Duodenal mucosa (tissue), 2 donors: ENCODE measurements at regions not wholly inside any gene's neighbourhood (a gene's known extent, or its start where the extent isn't known, plus 50 kb on each side); places are given as distances from the start of the nearest gene placed in this dataset.

Source experiments
- H3K27ac ChIP-seq: one replicate; pipeline ENCODE4 v1.7.0; 2013; ENCODE audit warnings: low read depth, low read length
- H3K27me3 ChIP-seq, 2 donors: one replicate each; pipeline ENCODE4 v1.7.0; 2013; ENCODE audit warnings: low read length in 2 of 2, control low read depth in 1 of 2; ENCODE audit not compliant: insufficient read depth in 2 of 2, control insufficient read depth in 1 of 2
- H3K36me3 ChIP-seq, 2 donors: one replicate each; pipeline ENCODE4 v1.7.0; 2013; ENCODE audit warnings: low read length in 2 of 2, control low read depth in 1 of 2; ENCODE audit not compliant: insufficient read depth in 2 of 2, control insufficient read depth in 1 of 2
- H3K4me1 ChIP-seq, 2 donors: one replicate each; pipeline ENCODE4 v1.7.0; 2013; ENCODE audit warnings: low read length in 2 of 2, control low read depth in 1 of 2; ENCODE audit not compliant: insufficient read depth in 2 of 2, control insufficient read depth in 1 of 2
- H3K4me3 ChIP-seq, 2 donors: one replicate each; pipeline ENCODE4 v1.7.0; 2013; ENCODE audit warnings: low read length in 2 of 2, low read depth in 1 of 2
- H3K9ac ChIP-seq, 2 donors: one replicate each; pipeline ENCODE4 v1.7.0; 2013; ENCODE audit warnings: low read length in 2 of 2, low read depth in 1 of 2
- H3K9me3 ChIP-seq, 2 donors: one replicate each; pipeline ENCODE4 v1.7.0; 2013; ENCODE audit warnings: low read length in 2 of 2, control low read depth in 1 of 2; ENCODE audit not compliant: control insufficient read depth in 1 of 2

GRCh38 chr3:72199530-72199929, 414.6 kb upstream of the PROK2 start:
- Histone ChIP-seq H3K9ac (no peak overlapping the region), H3K4me1 (no peaks in the 10 kb centered on the region), H3K9me3 (peaks cover 0 to 6% of the 10 kb centered on the region in 2 donors), H3K4me3 (no peak overlapping the region), H3K36me3 (no peaks in the 10 kb centered on the region), H3K27ac (no peak overlapping the region), H3K27me3 (peaks cover 0 to 6% of the 10 kb centered on the region in 2 donors)

- H3K4me3 ChIP-seq: no peak overlapping the region
- no peaks in the 10 kb centered on the region for H3K27me3 ChIP-seq
- no peaks in the 10 kb centered on the region for H3K4me1 ChIP-seq
- H3K36me3 ChIP-seq: no peaks in the 10 kb centered on the region
- no peak overlapping the region for H3K27ac ChIP-seq
- peaks cover 0 to 6% of the 10 kb centered on the region in 2 donors for H3K9me3 ChIP-seq
- no peak overlapping the region for H3K9ac ChIP-seq
Observed at GRCh38 chr3:72196377-72196929, 411.5 kb upstream of the PROK2 start.

GRCh38 chr3:72195895-72196294, 410.9 kb upstream of the PROK2 start:
- Histone ChIP-seq H3K36me3 (no peaks in the 10 kb centered on the region), H3K4me1 (no peaks in the 10 kb centered on the region), H3K27me3 (no peaks in the 10 kb centered on the region), H3K4me3 (no peak overlapping the region), H3K9ac (no peak overlapping the region), H3K9me3 (peaks cover 0 to 5% of the 10 kb centered on the region in 2 donors), H3K27ac (no peak overlapping the region)

- H3K36me3 ChIP-seq: no peaks in the 10 kb centered on the region
- H3K4me3 ChIP-seq: no peak overlapping the region
- H3K4me1 ChIP-seq: no peaks in the 10 kb centered on the region
- no peaks in the 10 kb centered on the region for H3K9me3 ChIP-seq
- H3K27ac ChIP-seq: no peak overlapping the region
- H3K27me3 ChIP-seq: no peaks in the 10 kb centered on the region
- no peak overlapping the region for H3K9ac ChIP-seq
Observed at GRCh38 chr3:72194458-72194857, 409.5 kb upstream of the PROK2 start.

- Histone ChIP-seq H3K27ac (no peak overlapping the region), H3K27me3 (no peaks in the 10 kb centered on the region), H3K4me1 (no peaks in the 10 kb centered on the region), H3K9me3 (no peaks in the 10 kb centered on the region), H3K36me3 (no peaks in the 10 kb centered on the region), H3K4me3 (no peak overlapping the region), H3K9ac (no peak overlapping the region)
Observed at GRCh38 chr3:72193771-72194430, 409.0 kb upstream of the PROK2 start.

DNA sequence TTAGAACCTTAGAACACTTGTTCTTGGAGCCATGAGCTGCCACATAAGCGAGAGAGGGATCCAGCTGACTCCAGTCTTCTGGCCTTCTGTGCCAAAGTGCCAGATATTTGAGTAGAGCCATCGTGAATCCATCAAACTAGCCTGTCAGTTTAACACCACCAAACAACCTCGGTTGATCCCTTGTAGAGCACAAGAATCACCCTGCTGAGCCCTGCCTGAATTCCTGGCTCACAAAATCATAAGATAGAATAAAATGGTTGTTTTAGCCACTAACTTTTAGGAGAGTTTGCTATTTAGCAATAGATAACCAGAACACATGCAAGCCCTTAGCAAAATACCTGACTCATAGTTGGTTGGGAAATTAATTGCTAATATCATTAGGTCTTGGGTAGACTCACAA, 407.6 kb upstream of the PROK2 start:
- no peak overlapping the region for H3K4me3 ChIP-seq
- H3K27me3 ChIP-seq: no peaks in the 10 kb centered on the region
- no peaks in the 10 kb centered on the region for H3K4me1 ChIP-seq
- H3K9me3 ChIP-seq: no peaks in the 10 kb centered on the region
- no peak overlapping the region for H3K27ac ChIP-seq
- H3K36me3 ChIP-seq: no peaks in the 10 kb centered on the region
- H3K9ac ChIP-seq: no peak overlapping the region

GRCh38 chr3:72191209-72191960, 406.4 kb upstream of the PROK2 start:
- no peaks in the 10 kb centered on the region for H3K27me3 ChIP-seq
- H3K4me1 ChIP-seq: no peaks in the 10 kb centered on the region
- no peak overlapping the region for H3K27ac ChIP-seq
- H3K36me3 ChIP-seq: no peaks in the 10 kb centered on the region
- no peaks in the 10 kb centered on the region for H3K9me3 ChIP-seq
- no peak overlapping the region for H3K9ac ChIP-seq
- H3K4me3 ChIP-seq: no peak overlapping the region

GRCh38 chr3:72190050-72190449, 405.1 kb upstream of the PROK2 start:
- Histone ChIP-seq H3K9ac (no peak overlapping the region), H3K4me1 (no peaks in the 10 kb centered on the region), H3K27me3 (no peaks in the 10 kb centered on the region), H3K4me3 (no peak overlapping the region), H3K27ac (no peak overlapping the region), H3K36me3 (no peaks in the 10 kb centered on the region), H3K9me3 (no peaks in the 10 kb centered on the region)

GRCh38 chr3:72189339-72189738, 404.4 kb upstream of the PROK2 start:
- Histone ChIP-seq H3K27me3 (no peaks in the 10 kb centered on the region), H3K4me3 (no peak overlapping the region), H3K9ac (no peak overlapping the region), H3K36me3 (no peaks in the 10 kb centered on the region), H3K4me1 (no peaks in the 10 kb centered on the region), H3K9me3 (no peaks in the 10 kb centered on the region), H3K27ac (no peak overlapping the region)

GRCh38 chr3:72188536-72188935, 403.6 kb upstream of the PROK2 start:
- no peaks in the 10 kb centered on the region for H3K9me3 ChIP-seq
- no peaks in the 10 kb centered on the region for H3K27me3 ChIP-seq
- H3K4me3 ChIP-seq: no peak overlapping the region
- no peak overlapping the region for H3K9ac ChIP-seq
- H3K36me3 ChIP-seq: no peaks in the 10 kb centered on the region
- no peak overlapping the region for H3K27ac ChIP-seq
- H3K4me1 ChIP-seq: no peaks in the 10 kb centered on the region
